Loucy (cell line): ENCODE measurements at regions not wholly inside any gene's neighbourhood (a gene's known extent, or its start where the extent isn't known, plus 50 kb on each side); places are given as distances from the start of the nearest gene placed in this dataset.

Experiments used
- H2AFZ ChIP-seq: fragments of 200-600 bp; sonication (generic); 2 replicates; pipeline ENCODE4 v1.6.0; 2016; ENCODE audit warnings: antibody characterized with exemption, mild to moderate bottlenecking, low read length, moderate library complexity
- H3F3A ChIP-seq: fragments of 200-600 bp; 2 replicates; pipeline ENCODE4 v1.6.0; 2016; ENCODE audit warnings: antibody characterized with exemption, low read depth, mild to moderate bottlenecking
- H3K27me3 ChIP-seq: fragments of 200-600 bp; sonication (generic); 2 replicates; pipeline ENCODE4 v1.6.1; 2014; ENCODE audit warnings: low read length, mild to moderate bottlenecking; ENCODE audit not compliant: insufficient read depth, poor library complexity, severe bottlenecking
- H3K36me3 ChIP-seq: fragments of 200-600 bp; sonication (generic); 2 replicates; pipeline ENCODE4 v1.6.1; 2016; ENCODE audit warnings: low read length; ENCODE audit not compliant: insufficient read depth
- H3K4me1 ChIP-seq: fragments of 200-600 bp; sonication (generic); 2 replicates; pipeline ENCODE4 v1.5.1; 2014; ENCODE audit warnings: low read length, mild to moderate bottlenecking; ENCODE audit not compliant: insufficient read depth, poor library complexity, severe bottlenecking
- H3K4me2 ChIP-seq: fragments of 200-600 bp; sonication (generic); 2 replicates; pipeline ENCODE4 v1.6.0; 2014; ENCODE audit warnings: antibody characterized with exemption, low read length, low read depth, mild to moderate bottlenecking; ENCODE audit not compliant: poor library complexity, severe bottlenecking
- H3K4me3 ChIP-seq: fragments of 200-600 bp; sonication (generic); 2 replicates; pipeline ENCODE4 v1.5.1; 2014; ENCODE audit warnings: low read length, mild to moderate bottlenecking, mixed read lengths; ENCODE audit not compliant: poor library complexity, severe bottlenecking
- H3K79me2 ChIP-seq: fragments of 200-600 bp; sonication (generic); 2 replicates; pipeline ENCODE4 v1.6.1; 2014; ENCODE audit warnings: low read length; ENCODE audit not compliant: insufficient read depth
- H3K9ac ChIP-seq: fragments of 200-600 bp; sonication (generic); 2 replicates; pipeline ENCODE4 v1.6.0; 2014; ENCODE audit warnings: mild to moderate bottlenecking, low read depth, low read length, moderate library complexity; ENCODE audit not compliant: poor library complexity, severe bottlenecking
- H3K9me2 ChIP-seq: fragments of 200-600 bp; sonication (generic); replicated peaks from 2 replicates; pipeline ENCODE4 v1.6.1; 2016; ENCODE audit warnings: low read depth, low read length, mixed read lengths
- H3K9me3 ChIP-seq: fragments of 200-600 bp; sonication (generic); 2 replicates; pipeline ENCODE4 v1.6.1; 2014; ENCODE audit warnings: mild to moderate bottlenecking, antibody characterized with exemption, low read length, low read depth; ENCODE audit not compliant: insufficient read depth
- H4K20me1 ChIP-seq: fragments of 200-600 bp; sonication (generic); 2 replicates; pipeline ENCODE4 v1.6.0; 2014; ENCODE audit warnings: antibody characterized with exemption, low read length, mild to moderate bottlenecking; ENCODE audit not compliant: insufficient read depth, poor library complexity, severe bottlenecking
- EZH2phosphoT487 ChIP-seq: fragments of 200-600 bp; IDR thresholded peaks from 2 replicates; pipeline ENCODE4 v1.6.1; 2018; ENCODE audit warnings: antibody characterized with exemption, mild to moderate bottlenecking, moderate library complexity, borderline replicate concordance
- TF ChIP-seq, protein P1 (sequence below): fragments of 200-600 bp; sonication (generic); conservative IDR thresholded peaks from 2 replicates; pipeline ENCODE4 v1.5.1; 2014; ENCODE audit warnings: mild to moderate bottlenecking, antibody characterized with exemption, low read length

DNA sequence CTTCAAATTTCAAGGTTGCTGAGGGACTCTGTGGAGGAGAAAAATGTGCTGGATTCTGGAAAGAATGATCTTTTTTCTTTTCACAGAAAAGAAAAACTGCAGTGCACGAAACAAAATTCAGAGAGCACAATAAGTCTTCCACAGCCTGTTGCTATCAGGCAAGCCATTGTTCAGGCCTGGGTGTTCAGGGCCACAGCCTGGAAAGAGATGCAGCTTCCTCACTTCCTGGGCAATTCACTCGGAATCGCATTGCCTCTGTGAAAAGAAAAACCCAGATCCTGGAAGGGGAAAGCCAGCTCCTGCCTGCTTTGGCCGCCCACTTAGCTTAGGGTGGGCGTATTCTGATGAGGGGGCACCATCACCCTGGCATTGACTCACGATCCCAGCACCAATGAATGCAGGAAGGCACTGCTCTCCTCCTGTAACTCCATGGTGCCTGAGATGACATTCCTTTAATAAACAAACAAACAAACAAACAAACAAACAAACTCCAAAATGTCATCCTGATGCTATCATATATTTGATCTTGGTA is 863.9 kb downstream of the BCL11B start:
- Histone ChIP-seq H3K4me2 (no peak overlapping the region), H3K4me1 (peaks cover 30% of the 10 kb centered on the region), H2AFZ (no peak overlapping the region), H3K9me2 (no peaks in the 10 kb centered on the region), H4K20me1 (no peaks in the 10 kb centered on the region), H3K9ac (no peak overlapping the region), H3K36me3 (no peaks in the 10 kb centered on the region), H3K27me3 (no peaks in the 10 kb centered on the region), H3K4me3 (no peak overlapping the region), H3K9me3 (no peaks in the 10 kb centered on the region), H3F3A (no peaks in the 10 kb centered on the region), H3K79me2 (no peaks in the 10 kb centered on the region)
- TF ChIP-seq, protein P1, sequence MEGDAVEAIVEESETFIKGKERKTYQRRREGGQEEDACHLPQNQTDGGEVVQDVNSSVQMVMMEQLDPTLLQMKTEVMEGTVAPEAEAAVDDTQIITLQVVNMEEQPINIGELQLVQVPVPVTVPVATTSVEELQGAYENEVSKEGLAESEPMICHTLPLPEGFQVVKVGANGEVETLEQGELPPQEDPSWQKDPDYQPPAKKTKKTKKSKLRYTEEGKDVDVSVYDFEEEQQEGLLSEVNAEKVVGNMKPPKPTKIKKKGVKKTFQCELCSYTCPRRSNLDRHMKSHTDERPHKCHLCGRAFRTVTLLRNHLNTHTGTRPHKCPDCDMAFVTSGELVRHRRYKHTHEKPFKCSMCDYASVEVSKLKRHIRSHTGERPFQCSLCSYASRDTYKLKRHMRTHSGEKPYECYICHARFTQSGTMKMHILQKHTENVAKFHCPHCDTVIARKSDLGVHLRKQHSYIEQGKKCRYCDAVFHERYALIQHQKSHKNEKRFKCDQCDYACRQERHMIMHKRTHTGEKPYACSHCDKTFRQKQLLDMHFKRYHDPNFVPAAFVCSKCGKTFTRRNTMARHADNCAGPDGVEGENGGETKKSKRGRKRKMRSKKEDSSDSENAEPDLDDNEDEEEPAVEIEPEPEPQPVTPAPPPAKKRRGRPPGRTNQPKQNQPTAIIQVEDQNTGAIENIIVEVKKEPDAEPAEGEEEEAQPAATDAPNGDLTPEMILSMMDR, result no peak
- TF ChIP-seq EZH2phosphoT487, result no peak

DNA sequence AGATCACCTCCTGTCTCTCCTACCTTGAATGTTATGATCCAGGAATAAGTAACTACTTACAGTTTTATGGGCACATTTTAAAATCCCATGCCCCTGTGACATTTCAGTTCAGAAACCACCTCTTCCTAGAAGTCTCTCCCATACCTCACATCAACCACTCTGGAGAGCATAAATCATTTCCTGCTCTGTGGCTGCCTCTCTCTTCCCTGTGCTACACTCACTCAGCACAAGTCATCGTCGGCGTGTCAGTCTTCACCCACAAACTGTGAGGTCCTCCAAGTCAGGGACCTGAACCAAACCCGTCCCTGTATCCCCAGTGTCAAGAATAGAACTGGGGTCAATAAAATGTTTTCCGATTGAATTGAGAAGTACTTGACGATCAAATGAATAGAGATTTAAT is 863.3 kb downstream of the BCL11B start:
- H3K9ac ChIP-seq, result no peak overlapping the region
- TF ChIP-seq EZH2phosphoT487, result no peak
- TF ChIP-seq, protein P1, result no peak
- no peaks in the 10 kb centered on the region for H3K9me2 ChIP-seq
- no peak overlapping the region for H3K4me3 ChIP-seq
- no peaks in the 10 kb centered on the region for H3K27me3 ChIP-seq
- no peak overlapping the region for H2AFZ ChIP-seq
- no peaks in the 10 kb centered on the region for H3K9me3 ChIP-seq
- no peaks in the 10 kb centered on the region for H3F3A ChIP-seq
- H3K4me1 ChIP-seq, result peaks cover 30% of the 10 kb centered on the region
- no peaks in the 10 kb centered on the region for H3K79me2 ChIP-seq
- H3K4me2 ChIP-seq, result peak overlapping the region; percentile 5
- H3K36me3 ChIP-seq, result no peaks in the 10 kb centered on the region
- no peaks in the 10 kb centered on the region for H4K20me1 ChIP-seq

DNA sequence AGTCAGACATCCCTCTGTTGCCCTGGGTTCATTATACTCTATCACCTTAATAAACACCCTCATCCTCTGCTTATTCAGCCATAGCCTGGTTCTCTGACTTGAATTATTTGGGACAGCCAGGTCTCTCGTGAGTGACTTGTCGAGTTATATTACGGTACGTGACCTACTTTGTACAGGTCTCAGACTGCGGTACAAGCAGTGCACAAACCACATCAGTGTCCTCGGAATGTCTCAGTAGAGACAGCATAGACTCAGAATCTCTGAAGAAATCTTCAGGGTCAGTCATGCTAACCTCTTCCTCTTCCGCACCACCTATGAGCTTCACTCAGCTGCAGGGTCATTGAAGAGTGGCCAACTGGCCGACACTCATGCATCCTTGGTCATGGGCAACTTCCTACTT is 860.8 kb downstream of the BCL11B start:
- Histone ChIP-seq H3K4me2 (no peak overlapping the region), H4K20me1 (no peaks in the 10 kb centered on the region), H3K27me3 (no peaks in the 10 kb centered on the region), H3K9me3 (no peaks in the 10 kb centered on the region), H3K4me1 (peaks cover 10% of the 10 kb centered on the region), H3K79me2 (no peaks in the 10 kb centered on the region), H3K4me3 (no peak overlapping the region), H3K9ac (no peak overlapping the region), H3F3A (no peaks in the 10 kb centered on the region), H3K36me3 (no peaks in the 10 kb centered on the region), H2AFZ (no peak overlapping the region), H3K9me2 (no peaks in the 10 kb centered on the region)
- TF ChIP-seq, protein P1, result no peak
- TF ChIP-seq EZH2phosphoT487, result no peak
